HL-60 (cell line): ENCODE measurements at regions not wholly inside any gene's neighbourhood (a gene's known extent, or its start where the extent isn't known, plus 50 kb on each side); places are given as distances from the start of the nearest gene placed in this dataset.

Experiments used
- DNase-seq, 2 experiments: peaks; one replicate each; pipeline ENCODE4 v3.0.0-alpha.2; 2010 to 2020; ENCODE audit warnings: low read depth in 1 of 2, low spot score in 1 of 2
- H3K27ac ChIP-seq: fragments of 250-450 bp; sonication (Bioruptor Pico); replicated peaks from 2 replicates; pipeline ENCODE4 v1.5.1; 2020; ENCODE audit warnings: mild to moderate bottlenecking, moderate library complexity
- H3K27me3 ChIP-seq: fragments of 250-450 bp; sonication (Bioruptor Pico); 2 replicates; pipeline ENCODE4 v1.5.1; 2021; ENCODE audit warnings: mild to moderate bottlenecking, moderate library complexity; ENCODE audit not compliant: insufficient read depth, poor library complexity, severe bottlenecking
- H3K4me3 ChIP-seq: replicated peaks from 2 replicates; pipeline ENCODE4 v1.5.1; 2011; ENCODE audit warnings: mild to moderate bottlenecking, control low read depth, low read length; ENCODE audit not compliant: insufficient read depth
- CTCF ChIP-seq: IDR thresholded peaks from one replicate; pipeline ENCODE4 v1.5.1; 2011; ENCODE audit warnings: low read length, control low read depth, inconsistent platforms; ENCODE audit not compliant: insufficient read depth
- GABPA ChIP-seq: IDR thresholded peaks from 2 replicates; pipeline ENCODE4 v1.6.1; 2012; ENCODE audit warnings: low read depth
- POLR2AphosphoS5 ChIP-seq: IDR thresholded peaks from 2 replicates; pipeline ENCODE4 v1.6.1; 2012; ENCODE audit warnings: low read depth
- SPI1 ChIP-seq: IDR thresholded peaks from 2 replicates; pipeline ENCODE4 v1.6.1; 2012; ENCODE audit warnings: low read depth, mild to moderate bottlenecking, borderline replicate concordance
- TF ChIP-seq, protein P1 (sequence below): IDR thresholded peaks from 2 replicates; pipeline ENCODE4 v1.6.1; 2012; ENCODE audit warnings: low read depth; ENCODE audit not compliant: insufficient replicate concordance

GRCh38 chr9:89781838-89782540 lies 177.2 kb downstream of the GADD45G start:
- no peak for TF ChIP-seq GABPA
- TF ChIP-seq CTCF: no peak
- TF ChIP-seq, protein P1, sequence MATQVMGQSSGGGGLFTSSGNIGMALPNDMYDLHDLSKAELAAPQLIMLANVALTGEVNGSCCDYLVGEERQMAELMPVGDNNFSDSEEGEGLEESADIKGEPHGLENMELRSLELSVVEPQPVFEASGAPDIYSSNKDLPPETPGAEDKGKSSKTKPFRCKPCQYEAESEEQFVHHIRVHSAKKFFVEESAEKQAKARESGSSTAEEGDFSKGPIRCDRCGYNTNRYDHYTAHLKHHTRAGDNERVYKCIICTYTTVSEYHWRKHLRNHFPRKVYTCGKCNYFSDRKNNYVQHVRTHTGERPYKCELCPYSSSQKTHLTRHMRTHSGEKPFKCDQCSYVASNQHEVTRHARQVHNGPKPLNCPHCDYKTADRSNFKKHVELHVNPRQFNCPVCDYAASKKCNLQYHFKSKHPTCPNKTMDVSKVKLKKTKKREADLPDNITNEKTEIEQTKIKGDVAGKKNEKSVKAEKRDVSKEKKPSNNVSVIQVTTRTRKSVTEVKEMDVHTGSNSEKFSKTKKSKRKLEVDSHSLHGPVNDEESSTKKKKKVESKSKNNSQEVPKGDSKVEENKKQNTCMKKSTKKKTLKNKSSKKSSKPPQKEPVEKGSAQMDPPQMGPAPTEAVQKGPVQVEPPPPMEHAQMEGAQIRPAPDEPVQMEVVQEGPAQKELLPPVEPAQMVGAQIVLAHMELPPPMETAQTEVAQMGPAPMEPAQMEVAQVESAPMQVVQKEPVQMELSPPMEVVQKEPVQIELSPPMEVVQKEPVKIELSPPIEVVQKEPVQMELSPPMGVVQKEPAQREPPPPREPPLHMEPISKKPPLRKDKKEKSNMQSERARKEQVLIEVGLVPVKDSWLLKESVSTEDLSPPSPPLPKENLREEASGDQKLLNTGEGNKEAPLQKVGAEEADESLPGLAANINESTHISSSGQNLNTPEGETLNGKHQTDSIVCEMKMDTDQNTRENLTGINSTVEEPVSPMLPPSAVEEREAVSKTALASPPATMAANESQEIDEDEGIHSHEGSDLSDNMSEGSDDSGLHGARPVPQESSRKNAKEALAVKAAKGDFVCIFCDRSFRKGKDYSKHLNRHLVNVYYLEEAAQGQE: no peak
- peak; percentile 97 for TF ChIP-seq SPI1
- no peak for TF ChIP-seq POLR2AphosphoS5
- H3K27me3 ChIP-seq: no peaks in the 10 kb centered on the region
- DNase-seq: peak in 1 of 2 experiments; percentile 57
- H3K4me3 ChIP-seq: no peak overlapping the region
- no peak overlapping the region for H3K27ac ChIP-seq

DNA sequence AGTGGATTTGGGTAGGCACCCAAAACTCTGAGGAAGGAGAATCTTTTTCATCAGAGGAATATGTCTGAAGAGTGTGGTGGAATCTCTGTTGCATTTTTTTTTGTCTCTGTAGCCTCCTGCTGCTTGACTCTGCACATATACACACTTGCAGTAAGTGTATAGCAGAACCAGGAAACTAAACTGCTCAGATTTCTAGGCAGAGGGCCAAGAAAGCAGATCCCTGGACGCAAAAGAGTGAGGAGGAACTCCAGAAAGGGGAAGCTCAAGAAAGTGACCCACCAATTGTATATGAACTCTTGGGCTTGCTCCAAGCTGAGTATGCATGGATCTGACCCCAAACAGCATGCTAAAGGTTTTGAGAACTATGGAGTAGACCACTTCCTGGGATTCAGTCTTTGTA lies 181.8 kb downstream of the GADD45G start:
- peak in 1 of 2 experiments; percentile 66 for DNase-seq
- no peak for TF ChIP-seq CTCF
- peak; percentile 37; the same call in 1 of the 2 replicates for TF ChIP-seq SPI1
- Histone ChIP-seq H3K27me3 (no peaks in the 10 kb centered on the region), H3K4me3 (no peak overlapping the region), H3K27ac (no peak overlapping the region)

DNA sequence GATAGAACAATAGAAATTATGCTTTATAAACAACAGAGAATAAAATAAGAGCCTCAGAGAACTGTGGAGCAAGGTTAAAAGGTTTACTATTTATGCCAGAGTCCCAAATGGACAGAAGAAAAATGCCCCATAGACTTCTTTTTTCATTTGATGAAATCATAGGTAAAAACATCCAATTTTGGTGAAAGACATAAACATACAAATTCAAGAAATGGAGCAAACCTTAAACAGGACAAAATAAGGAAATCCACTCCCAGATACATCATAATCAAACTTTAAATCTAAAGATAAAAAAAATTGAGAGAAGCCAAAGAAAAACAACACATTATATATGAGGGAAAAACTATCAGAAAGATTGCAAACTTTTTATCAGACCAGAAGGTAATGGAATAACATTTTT lies 182.8 kb downstream of the GADD45G start:
- H3K27me3 ChIP-seq: no peaks in the 10 kb centered on the region
- no peak overlapping the region for H3K27ac ChIP-seq
- H3K4me3 ChIP-seq: no peak overlapping the region
- TF ChIP-seq GABPA (no peak), SPI1 (no peak), POLR2AphosphoS5 (no peak), CTCF (no peak)
- TF ChIP-seq, protein P1: no peak
- DNase-seq: no peak

DNA sequence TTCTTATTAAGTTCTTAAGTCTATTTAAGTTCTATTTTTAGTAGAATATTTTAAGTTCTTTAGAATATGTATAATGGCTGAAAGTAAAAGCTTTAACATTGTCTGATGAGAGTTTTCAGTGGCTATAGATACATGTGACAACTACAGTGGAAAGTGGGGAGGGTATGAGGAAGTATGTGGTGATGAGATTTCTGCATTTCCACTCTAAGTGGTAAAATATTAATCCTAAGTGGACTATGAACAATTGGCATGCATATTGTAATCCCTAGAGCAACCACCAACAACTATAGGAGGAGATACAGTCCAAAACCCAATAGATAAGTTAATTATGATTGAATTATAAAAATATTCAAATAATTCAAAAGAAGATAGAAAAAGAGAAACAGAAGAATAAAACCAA lies 183.6 kb downstream of the GADD45G start:
- Histone ChIP-seq H3K27me3 (no peaks in the 10 kb centered on the region), H3K27ac (no peak overlapping the region), H3K4me3 (no peak overlapping the region)
- TF ChIP-seq SPI1 (no peak), POLR2AphosphoS5 (no peak), CTCF (no peak), GABPA (no peak)
- TF ChIP-seq, protein P1: no peak
- no peak for DNase-seq
